ENCODE measurements at regions not wholly inside any gene's neighbourhood (a gene's known extent, or its start where the extent isn't known, plus 50 kb on each side); places are given as distances from the start of the nearest gene placed in this dataset.

DNA sequence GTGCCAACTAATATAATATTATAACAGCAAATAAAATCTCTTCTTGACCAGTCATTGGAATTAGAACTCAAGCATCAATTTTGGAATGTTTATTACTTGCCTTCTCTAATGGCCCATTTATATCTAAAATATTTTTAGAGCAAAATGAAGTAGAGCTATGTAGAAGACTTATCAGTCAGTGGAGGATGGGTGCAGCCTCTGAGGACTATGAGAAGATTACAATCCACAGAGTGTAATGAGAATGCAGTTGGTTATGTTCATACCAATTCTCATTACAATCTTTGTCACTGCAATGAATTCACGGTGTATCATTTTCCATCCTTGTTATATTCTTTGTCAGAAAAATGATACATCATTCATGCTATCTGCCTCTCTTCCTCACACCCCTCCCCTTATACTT, 878.1 kb downstream of the CENPC start:
- no peak for DNase-seq

DNA sequence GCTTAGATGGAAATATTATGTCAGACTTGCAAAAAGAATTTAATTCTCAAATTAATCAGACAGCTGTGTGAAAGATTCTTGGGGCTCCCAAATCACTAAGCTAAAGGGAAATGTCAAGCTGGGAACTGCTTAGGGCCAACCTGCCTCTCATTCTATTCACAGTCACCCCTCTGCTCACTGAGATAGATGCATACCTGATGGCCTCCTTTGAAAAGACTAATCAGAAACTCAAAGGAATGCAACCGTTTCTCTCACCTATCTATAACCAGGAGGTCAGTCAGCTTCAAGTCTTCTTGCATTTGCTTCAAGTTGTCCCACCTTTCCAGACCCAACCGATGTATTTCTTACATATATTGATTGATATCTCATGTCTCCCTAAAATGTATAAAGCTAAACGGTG, 882.7 kb downstream of the CENPC start:
- DNase-seq = no peak

DNA sequence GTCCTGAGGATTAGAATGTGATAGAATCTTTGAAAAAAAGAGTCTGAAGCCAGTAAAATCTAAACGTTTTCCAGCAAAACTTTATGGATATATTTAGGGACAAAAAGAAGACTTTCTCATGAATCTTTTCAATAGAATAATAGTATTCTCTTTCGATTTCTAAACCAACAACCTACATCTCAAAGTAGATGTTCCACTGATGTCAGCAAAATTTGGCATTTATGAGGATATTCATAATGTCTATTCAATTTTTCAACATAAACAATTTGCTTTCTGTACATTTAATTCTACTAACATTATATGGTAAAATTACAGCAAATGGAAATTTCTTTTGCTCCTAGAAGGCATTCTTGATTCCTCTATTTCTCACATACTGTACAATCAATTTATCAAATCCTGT, 886.5 kb downstream of the CENPC start:
- no peak for DNase-seq

DNA sequence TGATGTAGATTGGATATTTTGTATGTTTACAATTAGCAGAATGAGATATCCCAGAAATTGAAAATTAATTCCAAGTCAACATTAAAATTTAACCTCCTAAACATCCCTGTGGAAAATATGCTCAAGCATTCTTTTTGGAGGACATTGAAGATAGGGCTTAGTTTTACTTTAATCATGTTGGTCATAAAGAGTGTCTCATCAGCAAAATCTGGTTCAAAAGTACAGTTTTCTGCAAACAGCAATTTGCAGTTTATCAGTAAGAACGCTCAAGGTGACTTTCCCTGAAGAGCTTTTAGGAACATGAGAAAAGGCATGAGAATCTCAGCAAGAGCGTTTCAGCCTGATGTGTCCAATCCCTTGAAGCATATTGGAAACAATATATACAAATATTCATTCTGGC, 889.8 kb downstream of the CENPC start:
- DNase-seq = no peak

DNA sequence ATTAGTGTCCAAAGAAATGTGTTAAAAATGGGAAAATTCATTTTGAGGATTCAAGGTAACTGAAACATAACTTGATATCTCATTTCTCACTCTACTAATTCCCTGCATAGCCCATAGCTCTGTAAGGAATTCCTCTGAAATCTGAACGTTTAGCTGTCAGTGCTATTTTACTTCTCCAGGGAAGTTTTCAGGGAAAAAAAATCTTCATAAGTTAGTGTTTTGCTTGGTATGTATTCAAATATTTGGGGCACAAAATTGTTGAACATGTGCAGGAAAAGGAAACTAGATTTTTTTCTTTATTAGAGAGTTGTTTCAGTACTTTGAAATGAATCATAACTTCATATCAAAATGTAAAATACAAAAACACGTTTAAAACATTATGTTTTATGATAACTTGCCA, 891.4 kb downstream of the CENPC start:
- DNase-seq = peak; percentile 80

DNA sequence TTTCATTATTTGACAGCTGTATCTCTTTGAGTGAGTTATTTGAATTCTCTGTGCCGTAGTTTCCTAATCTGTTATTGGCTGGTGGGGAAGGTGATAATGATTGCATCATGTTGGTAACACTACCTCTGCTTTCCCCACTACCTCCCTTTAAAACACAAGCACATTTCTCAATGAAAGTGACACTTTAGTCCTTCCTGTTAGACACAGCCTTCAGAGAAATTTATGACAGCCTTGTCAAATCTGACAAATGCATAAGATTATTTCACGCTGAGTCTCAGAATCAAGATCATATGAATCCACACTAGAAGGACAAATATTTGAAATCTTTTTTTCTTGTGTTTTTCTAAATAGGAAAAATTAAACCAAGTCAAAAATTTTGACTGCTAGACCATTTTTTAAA, 896.1 kb downstream of the CENPC start:
- no peak for DNase-seq

DNA sequence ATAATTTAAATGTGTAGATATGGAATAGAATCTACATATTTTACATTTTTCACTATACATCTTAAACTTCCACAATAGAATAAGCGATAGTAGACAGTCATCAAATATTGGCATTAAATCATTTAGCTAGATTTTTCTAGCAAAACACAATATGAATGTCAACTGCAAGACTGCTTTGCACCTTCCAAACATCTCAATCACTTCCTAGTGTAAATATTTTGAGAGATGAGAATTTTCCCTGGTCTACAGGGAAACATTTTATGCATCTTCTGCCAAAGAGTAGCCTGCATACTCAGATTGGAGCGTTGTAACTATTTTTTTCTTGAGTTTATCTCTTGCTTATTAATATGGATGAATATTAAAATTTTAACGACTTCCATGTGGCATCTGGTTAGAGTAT, 897.4 kb downstream of the CENPC start:
- DNase-seq = peak; percentile 38

DNA sequence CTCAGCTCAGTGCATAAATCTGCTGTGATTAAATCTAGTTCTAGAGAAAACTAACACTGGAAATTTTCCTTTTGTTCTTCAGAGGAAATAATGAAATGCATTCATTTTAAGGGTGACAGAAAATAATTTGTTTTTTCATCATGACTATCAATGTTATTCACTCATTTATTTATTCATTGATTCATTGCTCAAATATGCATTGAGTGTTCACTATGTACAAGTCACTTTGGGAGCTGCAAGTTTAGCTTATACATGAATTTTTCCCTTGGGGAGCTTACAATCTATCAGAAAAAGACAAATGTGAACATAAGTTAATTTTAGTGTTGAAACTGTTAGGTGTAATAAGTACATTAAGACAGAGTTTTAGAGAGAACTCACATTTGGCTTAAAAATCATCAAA, 897.8 kb downstream of the CENPC start:
- peak; percentile 55 for DNase-seq

DNA sequence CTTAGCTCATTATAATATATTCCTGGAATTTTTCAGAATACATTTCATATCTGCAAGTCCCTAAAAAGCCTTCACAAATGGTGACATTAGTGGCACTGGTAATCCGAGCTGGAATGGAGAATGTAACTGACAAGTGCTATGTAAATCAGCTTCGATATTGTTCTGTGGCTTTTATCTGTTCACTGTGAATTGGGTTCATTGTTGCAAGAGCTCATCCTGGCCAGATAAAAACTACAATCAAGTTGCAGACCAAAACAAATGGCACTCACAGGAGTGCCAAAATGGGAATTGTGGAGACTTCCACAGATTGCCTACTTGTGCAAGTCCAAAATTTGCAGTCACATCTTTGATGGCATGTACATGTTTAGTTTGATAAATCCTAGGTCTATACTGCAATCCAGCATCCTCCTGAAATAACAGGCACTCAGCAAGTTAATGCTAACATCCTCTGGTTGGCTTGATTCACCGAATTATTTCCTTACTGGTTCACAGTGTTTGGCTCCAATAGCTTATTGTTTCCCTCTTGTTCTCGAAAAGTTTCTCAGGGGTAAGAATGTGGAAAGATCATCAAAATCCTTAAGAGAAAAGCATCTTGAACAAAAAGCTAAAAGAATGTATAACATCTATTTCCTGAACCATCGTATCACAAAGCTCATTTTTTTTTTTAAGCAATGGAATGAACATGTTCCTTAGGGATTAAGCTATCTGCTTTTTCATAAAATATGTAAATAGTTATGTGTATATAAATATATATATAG, 904.9 kb downstream of the CENPC start:
- DNase-seq = peak; percentile 62

DNA sequence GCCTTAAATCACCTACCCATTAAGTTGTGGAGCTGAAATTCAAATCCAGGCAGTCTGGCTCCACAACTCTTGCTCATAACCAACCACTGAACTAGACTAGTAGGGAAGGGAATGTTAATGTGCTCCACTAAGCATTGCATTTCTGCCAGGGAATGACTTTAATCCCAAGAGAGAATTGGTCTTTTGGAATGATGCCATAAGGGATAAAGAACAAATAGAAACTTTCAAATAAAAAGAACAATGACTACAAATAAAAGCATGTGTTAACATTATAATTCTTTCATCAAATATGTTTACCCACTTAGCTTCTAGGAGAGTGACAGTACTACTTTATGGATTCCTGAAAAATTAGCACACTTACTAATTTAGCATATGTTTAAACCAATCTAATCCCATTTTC, 905.9 kb downstream of the CENPC start:
- DNase-seq = peak; percentile 83

DNA sequence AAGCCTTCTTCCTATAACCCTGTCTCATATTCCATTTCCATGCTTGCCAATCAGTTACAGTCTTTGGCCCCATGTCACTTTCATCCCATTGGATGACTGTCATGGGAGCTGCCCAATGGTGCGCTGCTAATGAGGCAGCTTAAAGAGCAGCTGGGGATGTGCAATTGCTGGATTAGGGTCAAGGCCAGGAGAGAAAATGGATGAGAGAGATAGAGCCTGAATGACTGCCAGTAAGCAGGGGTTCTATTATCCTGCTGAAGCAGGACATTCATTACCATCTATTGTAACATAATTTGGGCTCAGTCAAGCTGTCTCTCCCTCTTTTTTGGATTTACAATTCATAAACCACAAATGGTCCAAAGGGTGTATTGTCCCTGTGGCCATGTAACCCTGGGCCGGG, 909.0 kb downstream of the CENPC start:
- no peak for DNase-seq

DNA sequence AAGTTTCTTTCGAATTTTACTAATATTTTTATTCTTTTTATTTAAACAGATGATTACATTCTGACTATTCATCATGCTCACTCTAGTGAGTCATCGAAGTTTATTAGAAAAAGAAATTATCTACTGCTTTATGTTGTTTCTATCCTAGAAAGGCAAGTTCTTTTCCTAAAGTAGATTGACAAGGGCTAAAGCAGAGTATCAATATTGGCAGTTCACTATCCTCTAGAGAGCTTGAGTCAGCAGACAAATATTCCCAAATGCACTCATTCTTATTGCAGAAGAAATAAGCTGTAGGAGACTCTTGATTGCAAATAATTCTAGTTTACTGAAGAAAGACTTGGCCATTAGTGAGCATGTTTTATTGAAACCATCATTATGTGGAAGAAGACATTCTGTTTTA, 911.8 kb downstream of the CENPC start:
- peak; percentile 68 for DNase-seq

DNA sequence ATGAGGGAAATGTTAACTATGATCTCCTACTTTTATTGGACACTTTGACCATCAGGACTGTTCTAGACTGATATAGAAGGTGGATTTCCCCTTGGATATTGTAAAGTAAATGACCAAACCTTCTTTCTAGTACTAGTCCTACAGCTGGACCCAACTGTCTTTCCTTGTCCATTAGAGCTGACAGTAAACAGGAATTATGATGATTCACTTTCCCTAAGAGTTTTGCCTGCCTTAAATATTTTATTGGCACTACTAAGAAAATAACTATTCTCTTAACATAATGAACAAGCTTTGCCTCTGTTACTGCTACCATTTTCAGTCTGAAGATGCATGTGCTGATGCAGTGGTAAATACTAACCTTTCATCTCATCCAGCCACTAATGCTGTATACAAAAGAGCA, 915.4 kb downstream of the CENPC start:
- DNase-seq = no peak

DNA sequence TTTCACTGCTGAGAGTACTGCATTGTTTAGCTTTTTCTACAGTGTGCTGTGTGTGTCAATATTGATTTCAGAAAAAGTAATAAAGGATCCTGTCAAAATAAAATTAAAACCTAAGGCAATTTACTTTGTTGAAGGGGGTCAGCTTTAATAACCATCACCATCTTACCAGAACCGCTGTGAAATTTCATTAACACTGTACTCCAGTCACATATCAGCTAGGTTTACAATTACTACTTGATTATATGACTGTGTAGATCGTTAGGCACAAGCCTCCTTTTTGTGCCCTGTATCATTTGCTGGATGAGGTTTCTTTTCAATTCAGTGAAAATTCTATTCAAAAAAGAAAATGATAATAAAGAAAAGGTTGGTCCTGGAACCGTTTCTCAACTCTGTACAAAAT, 917.2 kb downstream of the CENPC start:
- no peak for DNase-seq

DNA sequence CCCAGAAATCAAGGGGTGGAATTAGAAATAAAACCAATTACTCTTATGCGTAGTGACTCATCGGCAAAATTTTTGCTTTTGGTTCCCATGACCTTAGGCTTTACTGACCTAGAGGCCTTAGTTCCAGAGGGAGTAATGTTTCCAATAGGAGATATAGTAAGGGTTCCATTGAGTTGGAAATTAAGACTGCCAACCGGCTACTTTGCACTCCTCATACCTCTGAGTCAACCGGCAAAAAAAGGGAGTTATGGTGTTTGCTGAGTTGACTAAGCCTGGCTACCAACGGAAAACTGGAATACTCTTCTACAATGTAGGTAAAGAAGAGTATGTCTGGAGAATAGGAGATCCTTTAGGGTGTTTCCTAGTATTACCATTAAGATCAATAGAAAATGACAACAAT, 919.8 kb downstream of the CENPC start:
- no peak for DNase-seq

DNA sequence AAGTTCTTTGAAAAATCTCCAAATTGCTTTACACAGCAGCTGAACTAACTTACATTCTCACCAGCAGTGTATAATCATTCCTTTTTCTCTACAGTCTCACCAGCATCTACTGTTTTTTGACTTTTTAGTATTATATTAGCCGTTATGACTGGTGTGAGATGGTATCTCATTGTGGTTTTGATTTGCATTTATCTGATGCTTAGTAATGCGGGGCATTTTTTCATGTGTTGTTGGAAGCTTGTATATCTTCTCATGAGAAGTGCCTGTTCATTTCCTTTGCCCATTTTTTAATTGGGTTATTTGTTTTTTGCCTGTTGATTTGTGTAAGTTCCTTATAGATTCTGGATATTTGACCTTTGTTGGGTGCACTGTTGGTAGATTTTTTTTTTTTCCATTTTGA, 931.7 kb downstream of the CENPC start:
- DNase-seq = peak; percentile 22

DNA sequence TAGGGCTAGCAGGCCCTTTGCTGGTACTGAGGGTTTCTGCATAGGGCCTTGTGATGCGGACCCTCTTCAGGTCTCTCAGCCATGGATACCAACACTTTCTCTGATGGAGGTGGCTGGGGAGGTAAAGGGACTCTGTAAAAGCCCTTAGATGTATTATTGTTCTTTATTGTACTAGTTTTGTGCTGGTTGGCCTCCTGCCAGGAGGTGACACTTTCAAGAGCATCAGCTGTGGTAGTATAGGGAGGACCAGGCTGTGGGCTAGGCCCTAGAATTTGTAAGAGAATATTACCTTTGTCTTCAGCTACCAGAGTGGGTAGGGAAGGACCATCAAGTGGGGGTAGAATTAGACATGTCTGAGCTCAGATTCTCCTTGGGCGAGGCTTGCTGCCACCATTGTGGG, 936.3 kb downstream of the CENPC start:
- no peak for DNase-seq

DNA sequence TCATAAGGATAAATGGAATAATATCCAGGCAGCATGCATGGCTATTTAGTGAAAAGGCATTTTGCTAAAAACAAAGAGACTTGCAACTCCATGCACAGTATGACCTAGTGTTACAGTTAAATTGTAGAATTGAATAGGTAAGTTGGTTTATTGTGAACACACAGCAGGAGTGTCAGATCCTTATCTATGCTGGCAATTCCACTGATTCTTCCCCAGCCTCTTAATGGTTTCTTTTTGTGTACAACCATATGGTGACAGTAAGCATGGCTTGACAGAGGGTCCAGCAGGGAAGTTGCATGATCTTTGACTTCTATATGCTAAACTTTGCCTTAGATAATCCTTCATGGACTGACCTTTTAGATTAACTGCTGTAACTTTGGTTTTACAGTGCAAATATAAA, 936.6 kb upstream of the EPHA5 start:
- DNase-seq = no peak

DNA sequence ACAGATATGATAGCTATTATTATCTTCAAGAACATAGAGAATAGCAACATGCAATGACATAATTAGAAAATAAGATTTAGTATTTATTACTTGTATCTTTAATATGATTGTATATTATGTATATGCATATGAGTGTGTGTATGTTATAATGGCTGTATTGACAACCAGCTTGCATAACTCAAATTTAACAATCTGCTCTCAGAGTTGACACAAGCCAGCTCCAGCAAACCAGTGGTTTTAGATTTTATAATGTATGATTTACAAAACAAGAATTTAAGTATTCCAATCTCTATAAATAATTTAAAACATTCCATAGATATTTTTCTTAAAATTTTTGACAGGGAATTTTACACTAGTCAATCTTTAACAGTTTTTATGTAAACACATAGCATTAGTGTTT, 935.9 kb upstream of the EPHA5 start:
- peak; percentile 26 for DNase-seq

DNA sequence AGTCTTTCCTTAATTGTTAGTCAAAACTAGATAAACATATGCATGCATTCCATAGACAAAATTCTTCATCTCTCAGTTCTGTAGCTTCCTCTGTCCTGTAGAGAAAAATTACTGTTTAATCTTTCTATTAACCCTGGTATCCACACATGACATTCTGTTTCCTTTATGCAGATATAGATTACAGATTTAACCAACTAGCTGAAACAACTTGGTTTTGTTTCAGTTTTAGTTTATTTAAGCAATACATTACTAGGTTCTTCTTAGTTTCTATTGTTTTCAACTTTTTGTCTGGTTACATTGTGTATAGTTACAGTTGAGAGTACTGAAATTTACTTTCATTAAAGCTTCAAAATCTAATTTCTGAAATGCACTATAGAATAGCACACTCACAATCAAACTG, 933.9 kb upstream of the EPHA5 start:
- DNase-seq = no peak

DNA sequence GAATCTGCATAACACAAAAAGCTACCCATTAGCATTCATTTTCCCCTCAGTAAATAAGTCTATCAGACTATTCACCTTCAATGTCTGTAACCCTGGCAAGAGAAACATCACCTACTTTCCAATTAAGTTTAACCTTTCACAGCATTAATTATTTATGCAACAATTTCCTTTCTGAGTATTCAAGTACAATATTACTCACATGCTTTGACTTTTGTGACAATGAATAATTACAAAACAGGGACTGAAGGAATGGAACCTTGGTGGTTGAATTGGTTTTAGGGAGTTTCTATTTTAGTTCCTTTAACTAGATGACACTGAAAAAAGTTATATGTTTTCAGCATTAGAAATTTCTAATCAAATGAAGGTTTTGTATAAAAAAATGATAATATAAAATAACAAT, 932.3 kb upstream of the EPHA5 start:
- no peak for DNase-seq

DNA sequence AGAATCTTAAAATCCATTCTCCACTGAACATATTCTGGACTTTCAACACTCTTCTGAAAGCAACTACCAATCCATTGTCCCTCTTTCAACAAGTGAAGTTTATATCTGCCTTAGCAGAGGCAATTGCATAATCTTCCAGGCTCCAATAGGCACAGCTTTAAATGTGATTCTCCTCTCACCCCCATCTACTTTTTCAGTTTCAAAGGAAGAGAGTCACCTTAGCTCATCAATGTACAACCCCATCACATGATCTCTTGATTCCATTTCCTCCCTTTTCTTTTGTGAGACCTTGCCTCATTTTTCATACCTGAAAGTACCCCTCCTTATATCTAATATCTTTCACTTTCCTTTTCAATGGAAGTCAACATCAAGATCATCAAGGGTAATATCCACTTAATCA, 921.7 kb upstream of the EPHA5 start:
- no peak for DNase-seq

DNA sequence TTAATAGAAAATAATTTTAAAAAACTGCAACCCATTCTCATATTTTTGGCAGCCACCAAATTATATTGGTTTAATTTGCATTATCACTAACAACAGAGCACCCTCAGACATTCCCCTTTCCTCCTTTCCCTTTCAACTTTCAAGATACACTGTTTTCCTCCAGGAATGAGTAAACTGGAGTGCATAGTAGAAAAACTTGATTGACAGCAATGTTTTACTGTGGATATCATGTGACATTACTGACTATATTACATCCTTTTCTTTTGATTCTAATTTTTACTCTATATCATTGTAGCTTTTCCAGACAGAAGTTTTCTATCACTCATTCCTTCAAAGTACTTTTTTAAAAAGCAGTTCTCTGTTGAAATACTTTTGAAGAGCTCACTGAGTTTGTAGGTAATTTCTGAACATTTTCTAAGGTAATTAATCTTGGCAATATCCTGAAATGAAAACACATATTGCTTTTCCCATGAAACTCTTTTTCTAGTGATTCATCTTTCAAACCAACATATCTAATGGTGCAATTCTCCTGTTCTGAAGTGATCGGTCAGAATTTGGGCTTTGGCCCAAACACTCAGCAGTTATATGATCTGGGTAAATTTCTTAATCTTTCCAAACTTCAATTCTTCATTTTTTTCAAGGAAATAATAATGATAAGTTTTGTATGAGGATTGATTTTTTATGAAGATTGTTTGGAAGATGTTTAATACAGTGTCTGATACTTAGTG, 920.4 kb upstream of the EPHA5 start:
- peak; percentile 22 for DNase-seq

DNA sequence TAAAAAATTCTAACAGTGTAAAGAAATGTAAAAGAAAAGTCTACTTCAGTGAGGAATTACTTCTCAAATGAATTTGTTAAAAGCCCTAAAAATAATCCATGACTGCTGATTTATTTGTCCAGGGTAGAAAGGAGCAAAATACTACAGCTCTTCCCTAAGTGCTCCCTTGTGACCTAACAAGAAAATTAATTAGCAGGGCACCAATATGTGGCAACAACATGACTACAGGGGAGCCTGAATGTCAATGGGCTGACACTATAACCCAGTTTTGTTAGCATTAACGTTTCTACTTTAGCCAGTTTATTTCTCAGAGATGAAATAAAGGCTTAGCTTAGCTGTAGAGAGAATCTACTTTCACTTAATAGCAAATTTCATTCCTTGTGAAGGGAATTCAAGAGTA, 918.9 kb upstream of the EPHA5 start:
- DNase-seq = no peak

DNA sequence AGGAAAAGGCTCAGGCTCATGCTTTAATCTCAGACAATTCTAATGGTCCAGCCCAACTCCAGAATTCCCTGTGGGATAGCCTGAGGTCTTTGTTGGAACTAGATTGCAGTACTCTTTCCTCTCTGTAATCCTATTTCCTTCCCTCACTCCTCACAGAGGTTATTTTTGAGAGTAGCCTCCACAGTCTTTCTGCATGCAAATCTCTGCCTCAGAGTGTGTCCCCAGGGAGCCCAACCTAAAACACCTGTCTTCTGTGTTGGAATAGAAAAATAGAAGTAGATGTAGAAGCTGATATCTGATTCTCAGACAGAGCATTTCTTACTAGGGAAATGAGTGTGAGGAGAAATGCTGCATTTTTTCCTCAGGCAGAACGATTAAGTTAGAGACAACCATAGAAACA, 915.5 kb upstream of the EPHA5 start:
- DNase-seq = no peak

Measured in fibroblast of skin of back (primary cell).